GM13977 (cell line): ENCODE measurements at regions not wholly inside any gene's neighbourhood (a gene's known extent, or its start where the extent isn't known, plus 50 kb on each side); places are given as distances from the start of the nearest gene placed in this dataset.

Experiments used
- DNase-seq: peaks from one replicate; pipeline ENCODE4 v3.0.0; 2012; ENCODE audit warnings: low spot score
- in situ Hi-C: fragments of 300-500 bp; cut with MboI; formaldehyde crosslinking; loops from one replicate; pipeline ENCODE4 v1.12.0; 2022; ENCODE audit warnings: low sequenced_read_pairs, low pct_unique_long_range_greater_than_20kb, mixed read lengths, inconsistent platforms; ENCODE audit not compliant: unreplicated experiment
- TF ChIP-seq, protein P1 (sequence below): IDR thresholded peaks from 2 replicates; pipeline ENCODE4 v1.5.1; 2012; ENCODE audit warnings: mild to moderate bottlenecking, control low read depth; ENCODE audit not compliant: insufficient read depth; ENCODE audit errors: extremely low read depth, missing control alignments

DNA sequence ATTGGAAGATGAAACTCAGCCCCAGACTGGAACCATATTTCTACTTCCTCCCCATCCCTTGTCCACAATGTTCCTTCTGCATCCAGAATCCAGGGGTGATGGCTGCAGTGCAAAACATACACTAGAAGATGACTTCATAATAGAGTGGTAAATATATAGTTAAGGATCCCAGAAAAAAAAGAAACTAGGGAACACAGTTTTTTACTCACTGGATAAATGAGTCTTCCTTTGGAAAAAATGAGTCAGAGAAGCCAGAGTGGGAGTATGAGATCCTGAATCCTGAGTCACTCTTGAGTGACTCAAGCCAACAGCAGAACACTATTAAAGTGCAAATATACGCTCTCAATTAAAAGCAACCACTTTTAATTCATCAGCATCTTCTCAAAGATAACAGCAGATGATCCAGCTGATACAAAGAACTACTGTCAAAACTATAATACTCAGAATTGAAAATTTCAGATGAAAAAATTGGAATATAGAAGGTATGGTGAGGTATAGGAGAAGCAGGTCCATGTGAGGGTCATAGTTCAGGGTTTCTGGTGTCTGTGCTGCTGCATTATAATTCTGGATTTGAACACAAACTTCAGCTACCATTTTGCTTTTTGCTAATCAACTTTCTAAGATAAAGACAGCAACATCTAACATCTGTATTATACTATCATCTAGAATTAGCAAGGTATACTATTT, 987.2 kb upstream of the CDH2 start:
- DNase-seq, result no peak
- TF ChIP-seq, protein P1, sequence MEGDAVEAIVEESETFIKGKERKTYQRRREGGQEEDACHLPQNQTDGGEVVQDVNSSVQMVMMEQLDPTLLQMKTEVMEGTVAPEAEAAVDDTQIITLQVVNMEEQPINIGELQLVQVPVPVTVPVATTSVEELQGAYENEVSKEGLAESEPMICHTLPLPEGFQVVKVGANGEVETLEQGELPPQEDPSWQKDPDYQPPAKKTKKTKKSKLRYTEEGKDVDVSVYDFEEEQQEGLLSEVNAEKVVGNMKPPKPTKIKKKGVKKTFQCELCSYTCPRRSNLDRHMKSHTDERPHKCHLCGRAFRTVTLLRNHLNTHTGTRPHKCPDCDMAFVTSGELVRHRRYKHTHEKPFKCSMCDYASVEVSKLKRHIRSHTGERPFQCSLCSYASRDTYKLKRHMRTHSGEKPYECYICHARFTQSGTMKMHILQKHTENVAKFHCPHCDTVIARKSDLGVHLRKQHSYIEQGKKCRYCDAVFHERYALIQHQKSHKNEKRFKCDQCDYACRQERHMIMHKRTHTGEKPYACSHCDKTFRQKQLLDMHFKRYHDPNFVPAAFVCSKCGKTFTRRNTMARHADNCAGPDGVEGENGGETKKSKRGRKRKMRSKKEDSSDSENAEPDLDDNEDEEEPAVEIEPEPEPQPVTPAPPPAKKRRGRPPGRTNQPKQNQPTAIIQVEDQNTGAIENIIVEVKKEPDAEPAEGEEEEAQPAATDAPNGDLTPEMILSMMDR, result no peak
- in situ Hi-C loops, result no loop called here

DNA sequence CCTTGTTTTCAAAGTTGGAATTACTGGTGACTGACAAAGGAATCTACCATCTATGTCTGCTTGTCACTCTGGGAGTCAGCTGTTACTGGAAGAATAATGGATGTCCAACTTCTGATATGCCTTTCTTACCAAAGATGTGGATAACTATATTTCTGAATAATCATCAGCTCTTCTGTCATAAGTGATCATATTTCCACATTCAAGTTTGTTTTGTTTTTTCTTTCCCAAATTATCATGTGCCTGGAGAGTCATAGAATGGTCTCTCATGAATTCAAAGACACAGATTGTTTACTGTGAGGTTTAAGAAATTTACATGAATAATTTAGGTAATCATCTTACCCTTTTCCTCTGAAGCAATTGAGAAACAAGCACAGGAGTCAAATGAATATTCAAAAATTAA, 986.7 kb upstream of the CDH2 start:
- in situ Hi-C loops, result no loop called here
- no peak for DNase-seq
- TF ChIP-seq, protein P1, result no peak

DNA sequence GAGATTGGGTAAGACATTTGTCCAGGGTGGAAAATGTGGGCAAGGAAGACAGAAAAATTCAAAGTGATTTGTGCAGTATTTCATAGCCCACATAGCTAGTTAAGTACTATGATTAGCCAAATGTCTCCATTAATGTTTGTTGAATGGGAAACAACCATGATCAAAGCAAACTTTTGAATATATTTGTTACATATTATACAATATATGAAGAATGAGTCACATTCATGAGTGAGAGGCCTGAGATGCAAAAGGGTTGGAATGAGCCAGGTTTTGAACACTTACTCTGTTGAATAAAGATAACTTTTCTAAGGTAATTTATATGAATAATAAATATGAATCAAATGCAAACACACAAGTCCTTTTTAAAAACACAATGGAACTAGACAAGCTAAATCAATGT, 984.5 kb upstream of the CDH2 start:
- in situ Hi-C loops, result no loop called here
- TF ChIP-seq, protein P1, result no peak
- no peak for DNase-seq

DNA sequence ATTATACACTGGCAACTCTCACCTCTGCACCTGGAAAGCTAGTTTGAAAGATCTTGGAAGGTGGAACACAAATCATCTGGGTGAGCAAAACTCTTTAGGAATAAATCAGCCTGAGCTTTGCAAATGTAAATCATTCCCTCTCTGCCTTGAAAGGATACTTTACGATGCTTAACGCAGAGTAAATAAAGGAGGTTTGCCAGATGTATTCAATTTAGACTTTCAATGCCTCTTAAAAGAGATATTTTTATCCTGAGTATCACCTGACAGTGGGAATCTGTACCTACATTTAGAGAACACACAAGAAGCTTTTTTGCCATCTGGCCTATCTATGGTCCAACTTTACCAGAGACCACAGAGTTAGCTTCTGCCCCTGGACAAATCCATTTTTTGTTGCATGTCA, 983.2 kb upstream of the CDH2 start:
- TF ChIP-seq, protein P1, result no peak
- DNase-seq, result no peak
- in situ Hi-C loops, result no loop called here

DNA sequence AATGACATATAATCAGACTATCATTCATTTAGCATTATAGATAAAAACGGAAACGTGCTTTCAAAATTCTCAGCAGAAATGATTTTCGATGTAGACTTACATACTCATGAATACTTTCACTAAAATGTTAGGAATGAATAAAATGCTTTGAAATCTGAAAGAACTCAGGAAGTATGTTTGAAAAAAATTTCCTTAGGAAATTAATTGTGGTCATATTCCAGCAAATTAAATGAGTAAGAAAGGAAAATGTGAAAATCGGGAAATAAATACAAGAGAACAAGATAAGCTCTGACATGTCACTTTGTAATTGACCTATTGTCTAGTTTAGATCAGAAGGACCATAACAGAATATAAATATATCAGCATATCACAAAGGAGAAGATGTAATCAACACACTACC, 981.0 kb upstream of the CDH2 start:
- TF ChIP-seq, protein P1, result no peak
- no peak for DNase-seq
- in situ Hi-C loops, result no loop called here

DNA sequence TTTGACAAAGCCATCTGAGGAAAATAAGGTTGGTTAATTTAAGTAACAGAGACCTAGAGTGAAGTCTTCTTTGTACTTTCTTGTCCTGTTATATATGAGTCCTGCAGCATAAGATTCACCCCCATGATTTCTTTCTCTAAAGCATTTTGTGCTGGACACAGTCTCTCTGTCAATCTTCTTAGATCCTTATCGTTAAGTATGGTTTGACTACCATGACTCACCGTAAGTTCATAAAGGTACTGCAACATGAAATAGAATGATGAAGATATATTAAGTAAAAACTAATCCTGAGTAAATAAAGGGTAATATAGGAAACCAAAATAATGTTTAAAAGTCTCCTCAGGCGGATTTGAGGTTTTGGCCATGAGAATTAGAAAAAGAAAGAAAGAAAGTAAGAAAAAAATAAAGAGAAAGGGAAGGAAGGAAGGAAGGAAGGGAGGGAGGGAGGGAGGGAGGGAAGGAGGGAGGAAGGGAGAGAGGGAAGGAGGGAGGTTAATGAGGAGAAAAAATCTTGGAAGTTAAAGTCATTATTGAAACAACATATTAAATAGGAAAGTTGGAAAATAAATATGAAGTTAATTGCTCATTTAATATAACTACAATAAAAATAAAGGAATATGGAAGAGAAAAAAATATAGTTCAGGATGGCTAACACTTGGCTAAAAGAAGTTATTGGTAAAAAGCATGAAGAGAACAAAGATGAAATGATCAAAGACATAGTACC, 980.3 kb upstream of the CDH2 start:
- in situ Hi-C loops, result no loop called here
- no peak for DNase-seq
- TF ChIP-seq, protein P1, result no peak

DNA sequence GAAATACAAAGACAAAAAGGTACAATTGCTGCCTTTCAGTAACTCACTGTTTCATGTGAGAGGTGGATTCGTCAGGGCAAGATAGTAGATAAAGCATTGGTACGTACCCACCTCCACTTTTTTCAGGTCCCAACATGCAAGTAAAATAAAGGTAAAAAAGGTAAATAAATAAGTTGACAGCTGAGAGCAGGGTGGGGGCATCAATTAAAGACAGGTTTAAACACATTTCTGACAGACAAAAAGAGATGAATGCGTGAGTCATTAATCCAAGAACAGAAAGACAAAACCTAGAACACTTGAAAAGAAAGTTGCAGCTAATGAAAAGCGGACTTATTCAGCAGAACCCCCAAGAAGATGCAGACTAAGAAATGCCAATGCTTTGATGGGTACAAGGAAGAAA, 979.6 kb upstream of the CDH2 start:
- no peak for DNase-seq
- TF ChIP-seq, protein P1, result no peak
- in situ Hi-C loops, result no loop called here
